ENCODE measurements at regions not wholly inside any gene's neighbourhood (a gene's known extent, or its start where the extent isn't known, plus 50 kb on each side); places are given as distances from the start of the nearest gene placed in this dataset.

DNA sequence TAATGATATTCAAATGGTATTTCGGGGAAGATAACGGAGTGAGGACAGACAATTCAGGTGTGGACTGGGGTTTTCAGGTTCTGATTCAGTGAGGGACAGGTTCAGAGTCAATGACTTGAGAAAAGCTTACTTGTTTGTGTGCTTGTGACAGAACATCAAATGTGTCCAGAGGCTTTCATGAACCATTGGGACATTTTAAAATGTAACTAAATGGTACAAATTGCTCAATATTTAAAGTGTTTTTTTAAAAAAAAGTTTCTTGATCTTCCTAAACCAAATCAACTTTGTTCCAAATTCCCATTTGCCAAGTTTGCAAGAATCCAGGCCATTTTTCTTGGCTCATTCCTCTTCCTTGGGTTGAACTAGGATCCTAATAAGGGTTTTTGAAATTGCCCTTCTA lies 59.4 kb upstream of the BZW1 start:
- Histone ChIP-seq H3K27ac (ENCODE audit: low read depth, low read length) (no peak overlapping the region), H3K27me3 (ENCODE audit: insufficient read depth, low read length, poor library complexity) (no peaks in the 10 kb centered on the region), H3K23ac (ENCODE audit: low read length) (no peak overlapping the region), H4K5ac (ENCODE audit: low read length) (no peak overlapping the region), H3K56ac (ENCODE audit: low read length) (no peak overlapping the region), H2BK120ac (ENCODE audit: low read depth, low read length) (no peak overlapping the region), H3K4me1 (ENCODE audit: control insufficient read depth, low read depth, low read length) (no peaks in the 10 kb centered on the region), H2BK5ac (ENCODE audit: low read length) (no peak overlapping the region), H3K4me3 (ENCODE audit: low read length) (no peak overlapping the region), H3K36me3 (ENCODE audit: control insufficient read depth, insufficient read depth, low read length) (no peaks in the 10 kb centered on the region), H3K79me2 (ENCODE audit: control insufficient read depth, insufficient read depth, low read length) (no peaks in the 10 kb centered on the region), H4K8ac (ENCODE audit: low read depth, low read length) (no peak overlapping the region), H2BK15ac (replicated peaks; ENCODE audit: low read depth) (no peak overlapping the region), H3K9ac (ENCODE audit: low read length) (no peak overlapping the region), H2AK5ac (ENCODE audit: low read length) (no peak overlapping the region), H3K18ac (ENCODE audit: low read length) (no peak overlapping the region), H3K79me1 (ENCODE audit: low read length) (no peaks in the 10 kb centered on the region), H3K4ac (ENCODE audit: low read depth, low read length) (no peak overlapping the region), H3K4me2 (ENCODE audit: low read length) (no peak overlapping the region)
- WGBS (ENCODE audit: extremely low coverage, insufficient coverage, low lambda C conversion rate) = no CpG with 5 or more reads among the region's 2 CpGs
- DNase-seq = no peak

- H2BK15ac ChIP-seq (replicated peaks; ENCODE audit: low read depth) = no peak overlapping the region
- H3K23ac ChIP-seq (ENCODE audit: low read length) = no peak overlapping the region
- no peaks in the 10 kb centered on the region for H3K4me1 ChIP-seq (ENCODE audit: control insufficient read depth, low read depth, low read length)
- H3K56ac ChIP-seq (ENCODE audit: low read length) = no peak overlapping the region
- no peak overlapping the region for H3K9ac ChIP-seq (ENCODE audit: low read length)
- no peaks in the 10 kb centered on the region for H3K27me3 ChIP-seq (ENCODE audit: insufficient read depth, low read length, poor library complexity)
- no peak overlapping the region for H2AK5ac ChIP-seq (ENCODE audit: low read length)
- no peaks in the 10 kb centered on the region for H3K79me1 ChIP-seq (ENCODE audit: low read length)
- no peak overlapping the region for H3K4me2 ChIP-seq (ENCODE audit: low read length)
- no peak overlapping the region for H3K4me3 ChIP-seq (ENCODE audit: low read length)
- no peaks in the 10 kb centered on the region for H3K36me3 ChIP-seq (ENCODE audit: control insufficient read depth, insufficient read depth, low read length)
- no peak overlapping the region for H4K5ac ChIP-seq (ENCODE audit: low read length)
- no peak overlapping the region for H3K18ac ChIP-seq (ENCODE audit: low read length)
- H2BK5ac ChIP-seq (ENCODE audit: low read length) = no peak overlapping the region
- WGBS (ENCODE audit: extremely low coverage, insufficient coverage, low lambda C conversion rate) = no CpG with 5 or more reads among the region's 1 CpG
- no peak overlapping the region for H2BK120ac ChIP-seq (ENCODE audit: low read depth, low read length)
- DNase-seq = no peak
- H3K27ac ChIP-seq (ENCODE audit: low read depth, low read length) = no peak overlapping the region
- no peaks in the 10 kb centered on the region for H3K79me2 ChIP-seq (ENCODE audit: control insufficient read depth, insufficient read depth, low read length)
- H3K4ac ChIP-seq (ENCODE audit: low read depth, low read length) = no peak overlapping the region
- H4K8ac ChIP-seq (ENCODE audit: low read depth, low read length) = no peak overlapping the region
Observed at GRCh38 chr2:200752835-200753234, 58.9 kb upstream of the BZW1 start.

DNA sequence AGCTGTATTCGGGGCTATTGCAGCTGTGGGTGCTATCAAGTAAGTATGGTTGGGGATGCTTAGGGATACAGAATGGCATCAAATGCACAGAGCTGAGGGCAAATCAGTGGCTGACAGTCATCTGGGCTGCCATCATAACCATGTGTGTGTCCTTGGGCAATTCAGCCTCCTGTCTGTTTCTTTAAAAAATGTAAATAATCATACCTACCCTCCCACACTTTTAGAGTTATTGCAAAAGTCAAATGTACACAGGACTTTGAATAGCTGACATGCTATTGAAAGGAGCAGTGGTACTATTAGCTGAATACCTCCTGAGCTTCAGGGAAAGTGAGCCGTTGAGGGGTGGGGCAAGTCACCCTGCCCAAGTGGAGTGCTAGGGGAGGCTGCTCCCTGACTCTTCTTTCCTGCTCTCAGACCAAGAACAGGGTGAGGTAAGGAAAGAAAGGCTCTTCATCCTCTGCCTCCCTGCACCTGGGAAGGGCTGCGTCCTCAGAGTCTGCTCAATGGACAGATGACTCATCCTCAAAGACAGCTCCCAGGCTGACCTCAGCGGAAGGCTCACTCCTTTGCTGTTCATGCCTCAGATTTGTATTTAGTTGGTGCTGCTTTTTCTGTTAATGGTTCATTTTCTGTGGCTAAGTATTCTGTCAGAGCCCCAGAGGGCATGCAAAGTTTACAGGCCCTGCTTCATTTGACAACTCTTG lies 54.9 kb upstream of the BZW1 start:
- Histone ChIP-seq H3K56ac (ENCODE audit: low read length) (no peak overlapping the region), H2BK120ac (ENCODE audit: low read depth, low read length) (no peak overlapping the region), H2BK5ac (ENCODE audit: low read length) (no peak overlapping the region), H3K4ac (ENCODE audit: low read depth, low read length) (no peak overlapping the region), H3K4me1 (ENCODE audit: control insufficient read depth, low read depth, low read length) (no peaks in the 10 kb centered on the region), H3K27ac (ENCODE audit: low read depth, low read length) (no peak overlapping the region), H2AK5ac (ENCODE audit: low read length) (no peak overlapping the region), H2BK15ac (replicated peaks; ENCODE audit: low read depth) (no peak overlapping the region), H3K18ac (ENCODE audit: low read length) (no peak overlapping the region), H3K36me3 (ENCODE audit: control insufficient read depth, insufficient read depth, low read length) (no peaks in the 10 kb centered on the region), H3K9ac (ENCODE audit: low read length) (no peak overlapping the region), H3K4me2 (ENCODE audit: low read length) (no peak overlapping the region), H3K23ac (ENCODE audit: low read length) (no peak overlapping the region), H4K5ac (ENCODE audit: low read length) (no peak overlapping the region), H3K4me3 (ENCODE audit: low read length) (no peak overlapping the region), H3K79me1 (ENCODE audit: low read length) (no peaks in the 10 kb centered on the region), H3K79me2 (ENCODE audit: control insufficient read depth, insufficient read depth, low read length) (no peaks in the 10 kb centered on the region), H3K27me3 (ENCODE audit: insufficient read depth, low read length, poor library complexity) (no peaks in the 10 kb centered on the region), H4K8ac (ENCODE audit: low read depth, low read length) (no peak overlapping the region)
- peak; percentile 32 for DNase-seq
- WGBS (ENCODE audit: extremely low coverage, insufficient coverage, low lambda C conversion rate) = no CpG with 5 or more reads among the region's 4 CpGs

- no peak overlapping the region for H3K4me2 ChIP-seq (ENCODE audit: low read length)
- H3K18ac ChIP-seq (ENCODE audit: low read length) = no peak overlapping the region
- H3K27ac ChIP-seq (ENCODE audit: low read depth, low read length) = no peak overlapping the region
- no peak overlapping the region for H2AK5ac ChIP-seq (ENCODE audit: low read length)
- no peak overlapping the region for H2BK5ac ChIP-seq (ENCODE audit: low read length)
- no peak overlapping the region for H3K4me3 ChIP-seq (ENCODE audit: low read length)
- H3K4me1 ChIP-seq (ENCODE audit: control insufficient read depth, low read depth, low read length) = no peaks in the 10 kb centered on the region
- no CpG with 5 or more reads among the region's 4 CpGs for WGBS (ENCODE audit: extremely low coverage, insufficient coverage, low lambda C conversion rate)
- H4K5ac ChIP-seq (ENCODE audit: low read length) = no peak overlapping the region
- H3K36me3 ChIP-seq (ENCODE audit: control insufficient read depth, insufficient read depth, low read length) = no peaks in the 10 kb centered on the region
- H3K79me1 ChIP-seq (ENCODE audit: low read length) = no peaks in the 10 kb centered on the region
- no peaks in the 10 kb centered on the region for H3K79me2 ChIP-seq (ENCODE audit: control insufficient read depth, insufficient read depth, low read length)
- no peak overlapping the region for H3K9ac ChIP-seq (ENCODE audit: low read length)
- H2BK120ac ChIP-seq (ENCODE audit: low read depth, low read length) = no peak overlapping the region
- H3K27me3 ChIP-seq (ENCODE audit: insufficient read depth, low read length, poor library complexity) = no peaks in the 10 kb centered on the region
- H3K4ac ChIP-seq (ENCODE audit: low read depth, low read length) = no peak overlapping the region
- no peak overlapping the region for H3K56ac ChIP-seq (ENCODE audit: low read length)
- no peak overlapping the region for H3K23ac ChIP-seq (ENCODE audit: low read length)
- no peak for DNase-seq
- H4K8ac ChIP-seq (ENCODE audit: low read depth, low read length) = no peak overlapping the region
- H2BK15ac ChIP-seq (replicated peaks; ENCODE audit: low read depth) = no peak overlapping the region
Observed at GRCh38 chr2:200757399-200757798, 54.3 kb upstream of the BZW1 start.

- 100% methylated on average over 1 of the region's 4 CpGs for WGBS (ENCODE audit: extremely low coverage, insufficient coverage, low lambda C conversion rate)
- no peak overlapping the region for H4K8ac ChIP-seq (ENCODE audit: low read depth, low read length)
- H3K27ac ChIP-seq (ENCODE audit: low read depth, low read length) = no peak overlapping the region
- no peak overlapping the region for H2BK5ac ChIP-seq (ENCODE audit: low read length)
- no peaks in the 10 kb centered on the region for H3K4me1 ChIP-seq (ENCODE audit: control insufficient read depth, low read depth, low read length)
- H3K36me3 ChIP-seq (ENCODE audit: control insufficient read depth, insufficient read depth, low read length) = no peaks in the 10 kb centered on the region
- H3K9ac ChIP-seq (ENCODE audit: low read length) = no peak overlapping the region
- no peak overlapping the region for H3K18ac ChIP-seq (ENCODE audit: low read length)
- no peaks in the 10 kb centered on the region for H3K79me1 ChIP-seq (ENCODE audit: low read length)
- H2AK5ac ChIP-seq (ENCODE audit: low read length) = no peak overlapping the region
- no peak overlapping the region for H2BK15ac ChIP-seq (replicated peaks; ENCODE audit: low read depth)
- no peak overlapping the region for H3K23ac ChIP-seq (ENCODE audit: low read length)
- H3K27me3 ChIP-seq (ENCODE audit: insufficient read depth, low read length, poor library complexity) = no peaks in the 10 kb centered on the region
- H4K5ac ChIP-seq (ENCODE audit: low read length) = no peak overlapping the region
- H3K4me2 ChIP-seq (ENCODE audit: low read length) = no peak overlapping the region
- H3K56ac ChIP-seq (ENCODE audit: low read length) = no peak overlapping the region
- no peak overlapping the region for H3K4ac ChIP-seq (ENCODE audit: low read depth, low read length)
- no peak overlapping the region for H2BK120ac ChIP-seq (ENCODE audit: low read depth, low read length)
- DNase-seq = no peak
- H3K79me2 ChIP-seq (ENCODE audit: control insufficient read depth, insufficient read depth, low read length) = no peaks in the 10 kb centered on the region
- no peak overlapping the region for H3K4me3 ChIP-seq (ENCODE audit: low read length)
Observed at GRCh38 chr2:200758341-200758740, 53.4 kb upstream of the BZW1 start.

DNA sequence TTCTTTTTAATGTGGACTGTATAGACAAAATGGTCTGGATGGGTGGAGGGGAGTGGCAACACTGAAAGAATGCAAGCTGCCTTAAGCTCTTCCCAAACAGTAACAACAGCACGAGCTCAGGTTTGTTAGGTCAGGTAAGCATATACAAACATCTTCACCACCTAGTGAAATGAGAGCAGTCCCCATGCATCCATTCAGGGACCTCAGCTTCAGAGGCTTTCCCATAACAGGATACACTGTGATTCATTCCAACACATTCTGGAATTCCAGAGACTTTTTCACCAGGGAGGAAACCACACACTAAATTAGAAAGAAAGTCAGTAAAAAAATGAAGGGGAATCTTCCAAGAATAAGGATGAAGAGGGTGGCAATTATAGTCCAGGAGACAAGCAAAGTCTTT lies 50.4 kb upstream of the BZW1 start:
- WGBS (ENCODE audit: extremely low coverage, insufficient coverage, low lambda C conversion rate) = no CpG with 5 or more reads among the region's 1 CpG
- Histone ChIP-seq H3K36me3 (ENCODE audit: control insufficient read depth, insufficient read depth, low read length) (no peaks in the 10 kb centered on the region), H2BK5ac (ENCODE audit: low read length) (no peak overlapping the region)

More for the DNA sequence above, 50.4 kb upstream of the BZW1 start:
- Histone ChIP-seq H2BK15ac (replicated peaks; ENCODE audit: low read depth) (no peak overlapping the region), H4K5ac (ENCODE audit: low read length) (no peak overlapping the region), H3K79me1 (ENCODE audit: low read length) (no peaks in the 10 kb centered on the region), H3K27me3 (ENCODE audit: insufficient read depth, low read length, poor library complexity) (no peaks in the 10 kb centered on the region), H4K8ac (ENCODE audit: low read depth, low read length) (no peak overlapping the region), H3K23ac (ENCODE audit: low read length) (no peak overlapping the region), H3K79me2 (ENCODE audit: control insufficient read depth, insufficient read depth, low read length) (no peaks in the 10 kb centered on the region), H2AK5ac (ENCODE audit: low read length) (no peak overlapping the region), H3K4me2 (ENCODE audit: low read length) (no peak overlapping the region), H3K4me3 (ENCODE audit: low read length) (no peak overlapping the region), H3K4me1 (ENCODE audit: control insufficient read depth, low read depth, low read length) (no peaks in the 10 kb centered on the region), H3K9ac (ENCODE audit: low read length) (no peak overlapping the region), H3K4ac (ENCODE audit: low read depth, low read length) (no peak overlapping the region), H3K27ac (ENCODE audit: low read depth, low read length) (no peak overlapping the region), H2BK120ac (ENCODE audit: low read depth, low read length) (no peak overlapping the region), H3K18ac (ENCODE audit: low read length) (no peak overlapping the region), H3K56ac (ENCODE audit: low read length) (no peak overlapping the region)
- DNase-seq = no peak
